ENCODE measurements at regions not wholly inside any gene's neighbourhood (a gene's known extent, or its start where the extent isn't known, plus 50 kb on each side); places are given as distances from the start of the nearest gene placed in this dataset.

GRCh38 chr6:15715060-15715459, 52.2 kb upstream of the DTNBP1 start (continued):
- TF ChIP-seq, protein P1, sequence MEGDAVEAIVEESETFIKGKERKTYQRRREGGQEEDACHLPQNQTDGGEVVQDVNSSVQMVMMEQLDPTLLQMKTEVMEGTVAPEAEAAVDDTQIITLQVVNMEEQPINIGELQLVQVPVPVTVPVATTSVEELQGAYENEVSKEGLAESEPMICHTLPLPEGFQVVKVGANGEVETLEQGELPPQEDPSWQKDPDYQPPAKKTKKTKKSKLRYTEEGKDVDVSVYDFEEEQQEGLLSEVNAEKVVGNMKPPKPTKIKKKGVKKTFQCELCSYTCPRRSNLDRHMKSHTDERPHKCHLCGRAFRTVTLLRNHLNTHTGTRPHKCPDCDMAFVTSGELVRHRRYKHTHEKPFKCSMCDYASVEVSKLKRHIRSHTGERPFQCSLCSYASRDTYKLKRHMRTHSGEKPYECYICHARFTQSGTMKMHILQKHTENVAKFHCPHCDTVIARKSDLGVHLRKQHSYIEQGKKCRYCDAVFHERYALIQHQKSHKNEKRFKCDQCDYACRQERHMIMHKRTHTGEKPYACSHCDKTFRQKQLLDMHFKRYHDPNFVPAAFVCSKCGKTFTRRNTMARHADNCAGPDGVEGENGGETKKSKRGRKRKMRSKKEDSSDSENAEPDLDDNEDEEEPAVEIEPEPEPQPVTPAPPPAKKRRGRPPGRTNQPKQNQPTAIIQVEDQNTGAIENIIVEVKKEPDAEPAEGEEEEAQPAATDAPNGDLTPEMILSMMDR (conservative IDR thresholded peaks at IDR 0.05; ENCODE audit: low read depth in 2 of 2) = no peak
- TF ChIP-seq JUNB (IDR thresholded peaks at IDR 0.05; ENCODE audit: unreplicated experiment) (no peak), NANOG (IDR thresholded peaks at IDR 0.05; ENCODE audit: borderline replicate concordance) (no peak), CREB1 (CRISPR knock-in tag; IDR thresholded peaks at IDR 0.05; ENCODE audit: low read depth) (no peak), POLR2AphosphoS5 (IDR thresholded peaks at IDR 0.05; ENCODE audit: low read depth) (no peak)
- TF ChIP-seq, protein P2, sequence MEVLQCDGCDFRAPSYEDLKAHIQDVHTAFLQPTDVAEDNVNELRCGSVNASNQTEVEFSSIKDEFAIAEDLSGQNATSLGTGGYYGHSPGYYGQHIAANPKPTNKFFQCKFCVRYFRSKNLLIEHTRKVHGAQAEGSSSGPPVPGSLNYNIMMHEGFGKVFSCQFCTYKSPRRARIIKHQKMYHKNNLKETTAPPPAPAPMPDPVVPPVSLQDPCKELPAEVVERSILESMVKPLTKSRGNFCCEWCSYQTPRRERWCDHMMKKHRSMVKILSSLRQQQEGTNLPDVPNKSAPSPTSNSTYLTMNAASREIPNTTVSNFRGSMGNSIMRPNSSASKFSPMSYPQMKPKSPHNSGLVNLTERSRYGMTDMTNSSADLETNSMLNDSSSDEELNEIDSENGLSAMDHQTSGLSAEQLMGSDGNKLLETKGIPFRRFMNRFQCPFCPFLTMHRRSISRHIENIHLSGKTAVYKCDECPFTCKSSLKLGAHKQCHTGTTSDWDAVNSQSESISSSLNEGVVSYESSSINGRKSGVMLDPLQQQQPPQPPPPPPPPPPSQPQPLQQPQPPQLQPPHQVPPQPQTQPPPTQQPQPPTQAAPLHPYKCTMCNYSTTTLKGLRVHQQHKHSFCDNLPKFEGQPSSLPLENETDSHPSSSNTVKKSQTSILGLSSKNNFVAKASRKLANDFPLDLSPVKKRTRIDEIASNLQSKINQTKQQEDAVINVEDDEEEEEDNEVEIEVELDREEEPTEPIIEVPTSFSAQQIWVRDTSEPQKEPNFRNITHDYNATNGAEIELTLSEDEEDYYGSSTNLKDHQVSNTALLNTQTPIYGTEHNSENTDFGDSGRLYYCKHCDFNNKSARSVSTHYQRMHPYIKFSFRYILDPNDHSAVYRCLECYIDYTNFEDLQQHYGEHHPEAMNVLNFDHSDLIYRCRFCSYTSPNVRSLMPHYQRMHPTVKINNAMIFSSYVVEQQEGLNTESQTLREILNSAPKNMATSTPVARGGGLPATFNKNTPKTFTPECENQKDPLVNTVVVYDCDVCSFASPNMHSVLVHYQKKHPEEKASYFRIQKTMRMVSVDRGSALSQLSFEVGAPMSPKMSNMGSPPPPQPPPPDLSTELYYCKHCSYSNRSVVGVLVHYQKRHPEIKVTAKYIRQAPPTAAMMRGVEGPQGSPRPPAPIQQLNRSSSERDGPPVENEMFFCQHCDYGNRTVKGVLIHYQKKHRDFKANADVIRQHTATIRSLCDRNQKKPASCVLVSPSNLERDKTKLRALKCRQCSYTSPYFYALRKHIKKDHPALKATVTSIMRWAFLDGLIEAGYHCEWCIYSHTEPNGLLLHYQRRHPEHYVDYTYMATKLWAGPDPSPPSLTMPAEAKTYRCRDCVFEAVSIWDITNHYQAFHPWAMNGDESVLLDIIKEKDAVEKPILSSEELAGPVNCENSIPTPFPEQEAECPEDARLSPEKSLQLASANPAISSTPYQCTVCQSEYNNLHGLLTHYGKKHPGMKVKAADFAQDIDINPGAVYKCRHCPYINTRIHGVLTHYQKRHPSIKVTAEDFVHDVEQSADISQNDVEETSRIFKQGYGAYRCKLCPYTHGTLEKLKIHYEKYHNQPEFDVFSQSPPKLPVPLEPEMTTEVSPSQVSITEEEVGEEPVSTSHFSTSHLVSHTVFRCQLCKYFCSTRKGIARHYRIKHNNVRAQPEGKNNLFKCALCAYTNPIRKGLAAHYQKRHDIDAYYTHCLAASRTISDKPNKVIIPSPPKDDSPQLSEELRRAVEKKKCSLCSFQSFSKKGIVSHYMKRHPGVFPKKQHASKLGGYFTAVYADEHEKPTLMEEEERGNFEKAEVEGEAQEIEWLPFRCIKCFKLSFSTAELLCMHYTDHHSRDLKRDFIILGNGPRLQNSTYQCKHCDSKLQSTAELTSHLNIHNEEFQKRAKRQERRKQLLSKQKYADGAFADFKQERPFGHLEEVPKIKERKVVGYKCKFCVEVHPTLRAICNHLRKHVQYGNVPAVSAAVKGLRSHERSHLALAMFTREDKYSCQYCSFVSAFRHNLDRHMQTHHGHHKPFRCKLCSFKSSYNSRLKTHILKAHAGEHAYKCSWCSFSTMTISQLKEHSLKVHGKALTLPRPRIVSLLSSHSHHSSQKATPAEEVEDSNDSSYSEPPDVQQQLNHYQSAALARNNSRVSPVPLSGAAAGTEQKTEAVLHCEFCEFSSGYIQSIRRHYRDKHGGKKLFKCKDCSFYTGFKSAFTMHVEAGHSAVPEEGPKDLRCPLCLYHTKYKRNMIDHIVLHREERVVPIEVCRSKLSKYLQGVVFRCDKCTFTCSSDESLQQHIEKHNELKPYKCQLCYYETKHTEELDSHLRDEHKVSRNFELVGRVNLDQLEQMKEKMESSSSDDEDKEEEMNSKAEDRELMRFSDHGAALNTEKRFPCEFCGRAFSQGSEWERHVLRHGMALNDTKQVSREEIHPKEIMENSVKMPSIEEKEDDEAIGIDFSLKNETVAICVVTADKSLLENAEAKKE (CRISPR knock-in tag; IDR thresholded peaks at IDR 0.05) = no peak

GRCh38 chr6:15714658-15715057, 51.8 kb upstream of the DTNBP1 start:
- H3F3A ChIP-seq (replicated peaks; ENCODE audit: low read depth) = no peaks in the 10 kb centered on the region
- no peaks in the 10 kb centered on the region for H4K20me1 ChIP-seq (replicated peaks; ENCODE audit: insufficient read depth)
- H2AFZ ChIP-seq = no peak overlapping the region
- Mint-ChIP-seq H3K4me1 (0 out of 3 replicates have a peak, but pooled peaks cover 2% of the 10 kb centered on the region), H3K4me3 (no peak overlapping the region), H3K9me3 (peaks cover 17% of the 10 kb centered on the region), H3K27me3 (ENCODE audit: insufficient read depth, low read depth, poor library complexity) (peaks cover 6% of the 10 kb centered on the region), H3K36me3 (ENCODE audit: low read depth) (no peaks in the 10 kb centered on the region), H3K27ac (no peak overlapping the region)
- H3K27me3 ChIP-seq (ENCODE audit: insufficient read depth) = no peaks in the 10 kb centered on the region
- no peak overlapping the region for H3K27ac ChIP-seq (ENCODE audit: low read depth)
- peaks cover 15% of the 10 kb centered on the region; the same call in 1 of the 2 replicates for H3K9me2 ChIP-seq (ENCODE audit: insufficient read depth)
- no peak overlapping the region for H3K4me2 ChIP-seq
- no peaks in the 10 kb centered on the region for H3K36me3 ChIP-seq (ENCODE audit: insufficient read depth)
- no peak for ATAC-seq
- H3K4me3 ChIP-seq = no peak overlapping the region
- no peak for DNase-seq (ENCODE audit: low spot score)
- H3K79me2 ChIP-seq (replicated peaks; ENCODE audit: insufficient read depth) = no peaks in the 10 kb centered on the region
- H3K4me1 ChIP-seq (ENCODE audit: insufficient read depth) = no peaks in the 10 kb centered on the region
- no peak for TF ChIP-seq CREB1 (CRISPR knock-in tag; IDR thresholded peaks at IDR 0.05; ENCODE audit: low read depth)
- TF ChIP-seq, protein P1 (conservative IDR thresholded peaks at IDR 0.05; ENCODE audit: low read depth in 2 of 2) = no peak
- TF ChIP-seq EZH2phosphoT487 (IDR thresholded peaks at IDR 0.05; ENCODE audit: unreplicated experiment) = no peak
- no peak for TF ChIP-seq ZNF114 (CRISPR knock-in tag; IDR thresholded peaks at IDR 0.05)
- no peak for TF ChIP-seq EZH2 (IDR thresholded peaks at IDR 0.05; ENCODE audit: low read depth, unreplicated experiment)
- no peak for TF ChIP-seq ZNF331 (CRISPR knock-in tag; IDR thresholded peaks at IDR 0.05; ENCODE audit: low read depth)
- TF ChIP-seq JUNB (IDR thresholded peaks at IDR 0.05; ENCODE audit: unreplicated experiment) = no peak
- TF ChIP-seq REST (IDR thresholded peaks at IDR 0.05; ENCODE audit: unreplicated experiment) = no peak
- TF ChIP-seq STAT1 (IDR thresholded peaks at IDR 0.05; ENCODE audit: unreplicated experiment) = no peak
